ENCODE measurements at regions not wholly inside any gene's neighbourhood (a gene's known extent, or its start where the extent isn't known, plus 50 kb on each side); places are given as distances from the start of the nearest gene placed in this dataset.

DNA sequence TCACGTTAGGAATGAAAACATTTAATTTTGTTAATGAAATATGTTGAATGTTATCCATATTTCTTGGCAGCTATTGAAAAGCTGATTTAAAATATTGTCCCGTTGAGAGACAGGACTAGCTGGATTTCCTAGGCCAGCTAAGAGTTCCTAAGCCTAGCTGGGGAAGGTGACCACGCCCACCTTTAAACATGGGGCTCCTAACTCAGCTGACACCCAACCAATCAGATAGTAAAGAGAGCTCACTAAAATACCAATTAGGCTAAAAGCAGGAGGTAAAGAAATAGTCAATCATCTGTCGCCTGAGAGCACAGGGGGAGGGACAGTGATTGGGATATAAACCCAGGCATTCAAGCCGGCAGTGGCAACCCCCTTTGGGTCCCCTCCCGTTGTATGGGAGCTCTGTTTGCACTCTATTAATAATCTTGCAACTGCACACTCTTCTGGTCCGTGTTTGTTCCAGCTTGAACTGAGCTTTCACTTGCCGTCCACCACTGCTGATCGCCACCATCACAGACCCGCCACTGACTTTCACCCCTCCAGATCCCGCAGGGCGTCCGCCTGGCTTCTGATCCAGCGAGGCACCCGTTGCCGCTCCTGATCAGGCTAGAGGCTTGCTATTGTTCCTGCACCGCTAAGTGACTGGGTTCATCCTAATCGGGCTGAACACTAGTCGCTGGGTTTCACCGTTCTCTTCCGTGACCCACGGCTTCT lies 308.9 kb downstream of the GLUD2 start:
- H4K8ac ChIP-seq (ENCODE audit: low read depth, low read length): no peak overlapping the region
- no peak overlapping the region for H2BK120ac ChIP-seq (ENCODE audit: insufficient read depth, low read length, poor library complexity)
- H3K27me3 ChIP-seq (ENCODE audit: insufficient read depth, low read length): no peaks in the 10 kb centered on the region
- no peak overlapping the region for H2BK12ac ChIP-seq (ENCODE audit: low read length)
- H3K18ac ChIP-seq (ENCODE audit: low read length): no peak overlapping the region
- DNase-seq: no peak
- H2BK5ac ChIP-seq (ENCODE audit: low read depth, low read length, poor library complexity): no peak overlapping the region
- no peak overlapping the region for H3K9ac ChIP-seq (ENCODE audit: low read length)
- no peaks in the 10 kb centered on the region for H3K4me1 ChIP-seq (ENCODE audit: control insufficient read depth in 1 of 2, insufficient read depth in 2 of 2, low read length in 2 of 2)
- H3K79me1 ChIP-seq (ENCODE audit: low read length): no peaks in the 10 kb centered on the region
- no peaks in the 10 kb centered on the region for H3K79me2 ChIP-seq (ENCODE audit: control insufficient read depth, insufficient read depth, low read length, poor library complexity)
- H4K91ac ChIP-seq (ENCODE audit: low read depth, low read length): no peak overlapping the region
- H3K36me3 ChIP-seq (ENCODE audit: control insufficient read depth in 1 of 2, insufficient read depth in 2 of 2, low read length in 2 of 2): no peaks in the 10 kb centered on the region
- no peak overlapping the region for H3K4me3 ChIP-seq (ENCODE audit: low read depth, low read length)
- H3K4me2 ChIP-seq (ENCODE audit: low read length): no peak overlapping the region
- H2AK5ac ChIP-seq (ENCODE audit: low read length): no peak overlapping the region
- no peak overlapping the region for H3K4ac ChIP-seq (ENCODE audit: low read depth, low read length)
- H3K23ac ChIP-seq (ENCODE audit: low read length): no peak overlapping the region
- no peaks in the 10 kb centered on the region for H3K9me3 ChIP-seq (ENCODE audit: insufficient read depth, low read depth, low read length)
- WGBS (ENCODE audit: extremely low coverage, insufficient coverage, insufficient read length): no CpG with 5 or more reads among the region's 22 CpGs
- H3K14ac ChIP-seq (ENCODE audit: low read length): no peak overlapping the region
- H3K27ac ChIP-seq (ENCODE audit: low read depth, low read length): no peak overlapping the region
- H2AFZ ChIP-seq (ENCODE audit: insufficient read depth, low read length, poor library complexity): no peak overlapping the region
- no peak overlapping the region for H4K12ac ChIP-seq (ENCODE audit: low read depth, low read length)

DNA sequence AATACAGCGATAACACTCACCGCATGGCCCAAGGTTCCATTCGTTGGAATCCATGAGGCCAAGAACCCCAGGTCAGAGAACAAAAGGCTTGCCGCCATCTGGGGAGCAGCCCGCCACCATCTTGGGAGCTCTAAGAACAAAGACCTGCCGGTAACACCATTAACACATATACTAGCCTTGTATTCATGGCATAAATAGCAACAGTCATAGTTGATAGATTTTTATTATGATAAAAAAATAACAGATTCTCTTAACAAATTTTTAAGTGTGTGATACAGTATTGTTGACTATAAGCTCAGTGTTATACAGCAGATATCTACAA lies 309.4 kb downstream of the GLUD2 start:
- DNase-seq: no peak
- H3K27me3 ChIP-seq (ENCODE audit: insufficient read depth, low read length): no peaks in the 10 kb centered on the region
- no peaks in the 10 kb centered on the region for H3K36me3 ChIP-seq (ENCODE audit: control insufficient read depth in 1 of 2, insufficient read depth in 2 of 2, low read length in 2 of 2)
- H3K79me2 ChIP-seq (ENCODE audit: control insufficient read depth, insufficient read depth, low read length, poor library complexity): no peaks in the 10 kb centered on the region
- no peaks in the 10 kb centered on the region for H3K4me1 ChIP-seq (ENCODE audit: control insufficient read depth in 1 of 2, insufficient read depth in 2 of 2, low read length in 2 of 2)
- H3K18ac ChIP-seq (ENCODE audit: low read length): no peak overlapping the region
- H3K4me2 ChIP-seq (ENCODE audit: low read length): no peak overlapping the region
- no peaks in the 10 kb centered on the region for H3K79me1 ChIP-seq (ENCODE audit: low read length)
- no peak overlapping the region for H2AK5ac ChIP-seq (ENCODE audit: low read length)
- H2AFZ ChIP-seq (ENCODE audit: insufficient read depth, low read length, poor library complexity): no peak overlapping the region
- H3K9ac ChIP-seq (ENCODE audit: low read length): no peak overlapping the region
- H2BK12ac ChIP-seq (ENCODE audit: low read length): no peak overlapping the region
- H3K14ac ChIP-seq (ENCODE audit: low read length): no peak overlapping the region
- H4K8ac ChIP-seq (ENCODE audit: low read depth, low read length): no peak overlapping the region
- H3K4ac ChIP-seq (ENCODE audit: low read depth, low read length): no peak overlapping the region
- WGBS (ENCODE audit: extremely low coverage, insufficient coverage, insufficient read length): no CpG with 5 or more reads among the region's 6 CpGs
- H2BK120ac ChIP-seq (ENCODE audit: insufficient read depth, low read length, poor library complexity): no peak overlapping the region
- H3K23ac ChIP-seq (ENCODE audit: low read length): no peak overlapping the region
- no peak overlapping the region for H3K27ac ChIP-seq (ENCODE audit: low read depth, low read length)
- H4K91ac ChIP-seq (ENCODE audit: low read depth, low read length): no peak overlapping the region
- H2BK5ac ChIP-seq (ENCODE audit: low read depth, low read length, poor library complexity): no peak overlapping the region
- no peak overlapping the region for H4K12ac ChIP-seq (ENCODE audit: low read depth, low read length)
- H3K9me3 ChIP-seq (ENCODE audit: insufficient read depth, low read depth, low read length): no peaks in the 10 kb centered on the region
- H3K4me3 ChIP-seq (ENCODE audit: low read depth, low read length): no peak overlapping the region

DNA sequence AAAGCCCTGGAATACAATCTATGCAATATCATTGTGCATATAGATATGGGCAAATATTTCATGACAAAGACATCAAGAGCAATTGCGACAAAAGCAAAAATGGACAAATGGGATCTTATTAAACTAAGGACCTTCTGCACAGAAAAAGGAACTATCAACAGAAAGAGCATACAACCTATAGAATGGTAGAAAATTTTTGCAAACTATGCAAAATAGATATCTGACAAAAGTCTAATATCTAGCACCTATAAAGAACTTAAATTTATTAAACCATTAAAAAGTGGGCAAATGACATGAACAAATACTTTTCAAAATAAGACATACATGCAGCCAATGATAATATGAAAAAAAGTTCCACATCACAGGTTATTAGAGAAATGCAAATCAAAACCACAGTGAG lies 312.9 kb downstream of the GLUD2 start:
- WGBS (ENCODE audit: extremely low coverage, insufficient coverage, insufficient read length): no CpG with 5 or more reads among the region's 1 CpG
- H2AFZ ChIP-seq (ENCODE audit: insufficient read depth, low read length, poor library complexity): no peak overlapping the region

DNA sequence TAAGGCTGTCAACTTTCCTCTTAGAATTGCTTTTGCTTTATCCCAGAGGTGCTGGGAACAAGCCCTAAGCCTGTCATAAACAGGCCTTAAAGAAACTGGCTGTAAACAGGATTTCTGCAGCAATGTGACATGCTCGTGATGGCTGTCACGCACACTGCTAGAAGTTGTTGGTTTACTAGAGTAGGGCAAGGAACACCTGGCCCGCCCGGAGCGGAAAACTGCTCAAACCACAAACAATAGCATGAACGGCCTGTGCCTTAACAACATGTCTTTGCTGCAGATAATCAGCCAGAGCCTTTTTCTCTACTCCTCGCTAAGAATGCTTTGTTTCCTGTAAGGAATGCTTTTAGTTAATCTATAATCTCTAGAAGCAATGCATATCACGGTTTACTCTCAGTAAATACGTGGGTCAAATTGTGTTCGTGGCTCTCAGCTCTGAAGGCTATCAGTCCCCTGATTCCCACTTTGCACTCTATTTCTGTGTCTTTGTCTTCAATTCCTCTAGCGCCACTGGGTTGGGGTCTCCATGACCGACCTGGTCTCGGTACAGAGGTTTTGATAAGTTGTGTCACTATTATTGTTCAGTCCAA lies 318.3 kb downstream of the GLUD2 start:
- Histone ChIP-seq H2BK120ac (ENCODE audit: insufficient read depth, low read length, poor library complexity) (no peak overlapping the region), H3K27ac (ENCODE audit: low read depth, low read length) (no peak overlapping the region)
- WGBS (ENCODE audit: extremely low coverage, insufficient coverage, insufficient read length): no CpG with 5 or more reads among the region's 13 CpGs

More for the DNA sequence above, 312.9 kb downstream of the GLUD2 start:
- Histone ChIP-seq H3K9ac (ENCODE audit: low read length) (no peak overlapping the region), H3K14ac (ENCODE audit: low read length) (no peak overlapping the region), H2AK5ac (ENCODE audit: low read length) (no peak overlapping the region), H3K23ac (ENCODE audit: low read length) (no peak overlapping the region), H2BK120ac (ENCODE audit: insufficient read depth, low read length, poor library complexity) (no peak overlapping the region), H2BK12ac (ENCODE audit: low read length) (no peak overlapping the region), H4K8ac (ENCODE audit: low read depth, low read length) (no peak overlapping the region), H3K9me3 (ENCODE audit: insufficient read depth, low read depth, low read length) (no peaks in the 10 kb centered on the region), H3K36me3 (ENCODE audit: control insufficient read depth in 1 of 2, insufficient read depth in 2 of 2, low read length in 2 of 2) (no peaks in the 10 kb centered on the region), H3K27ac (ENCODE audit: low read depth, low read length) (no peak overlapping the region), H4K91ac (ENCODE audit: low read depth, low read length) (no peak overlapping the region), H4K12ac (ENCODE audit: low read depth, low read length) (no peak overlapping the region), H3K18ac (ENCODE audit: low read length) (no peak overlapping the region), H3K27me3 (ENCODE audit: insufficient read depth, low read length) (no peaks in the 10 kb centered on the region), H3K79me2 (ENCODE audit: control insufficient read depth, insufficient read depth, low read length, poor library complexity) (no peaks in the 10 kb centered on the region), H3K79me1 (ENCODE audit: low read length) (no peaks in the 10 kb centered on the region), H3K4me3 (ENCODE audit: low read depth, low read length) (no peak overlapping the region), H3K4ac (ENCODE audit: low read depth, low read length) (no peak overlapping the region), H2BK5ac (ENCODE audit: low read depth, low read length, poor library complexity) (no peak overlapping the region), H3K4me2 (ENCODE audit: low read length) (no peak overlapping the region), H3K4me1 (ENCODE audit: control insufficient read depth in 1 of 2, insufficient read depth in 2 of 2, low read length in 2 of 2) (no peaks in the 10 kb centered on the region)
- DNase-seq: no peak

More for the DNA sequence above, 318.3 kb downstream of the GLUD2 start:
- no peak overlapping the region for H3K4me3 ChIP-seq (ENCODE audit: low read depth, low read length)
- no peak overlapping the region for H3K18ac ChIP-seq (ENCODE audit: low read length)
- no peak overlapping the region for H2AFZ ChIP-seq (ENCODE audit: insufficient read depth, low read length, poor library complexity)
- H3K36me3 ChIP-seq (ENCODE audit: control insufficient read depth in 1 of 2, insufficient read depth in 2 of 2, low read length in 2 of 2): no peaks in the 10 kb centered on the region
- H3K9me3 ChIP-seq (ENCODE audit: insufficient read depth, low read depth, low read length): no peaks in the 10 kb centered on the region
- no peak overlapping the region for H4K8ac ChIP-seq (ENCODE audit: low read depth, low read length)
- no peaks in the 10 kb centered on the region for H3K79me2 ChIP-seq (ENCODE audit: control insufficient read depth, insufficient read depth, low read length, poor library complexity)
- H4K91ac ChIP-seq (ENCODE audit: low read depth, low read length): peak overlapping the region; percentile 37
- H3K23ac ChIP-seq (ENCODE audit: low read length): no peak overlapping the region
- H3K79me1 ChIP-seq (ENCODE audit: low read length): no peaks in the 10 kb centered on the region
- no peak overlapping the region for H2BK12ac ChIP-seq (ENCODE audit: low read length)
- H3K4ac ChIP-seq (ENCODE audit: low read depth, low read length): no peak overlapping the region
- H3K27me3 ChIP-seq (ENCODE audit: insufficient read depth, low read length): no peaks in the 10 kb centered on the region
- no peak overlapping the region for H3K9ac ChIP-seq (ENCODE audit: low read length)
- H4K12ac ChIP-seq (ENCODE audit: low read depth, low read length): no peak overlapping the region
- no peak overlapping the region for H2BK5ac ChIP-seq (ENCODE audit: low read depth, low read length, poor library complexity)
- DNase-seq: peak; percentile 28 to 64
- H3K4me1 ChIP-seq (ENCODE audit: control insufficient read depth in 1 of 2, insufficient read depth in 2 of 2, low read length in 2 of 2): no peaks in the 10 kb centered on the region
- no peak overlapping the region for H2AK5ac ChIP-seq (ENCODE audit: low read length)
- no peak overlapping the region for H3K14ac ChIP-seq (ENCODE audit: low read length)
- H3K4me2 ChIP-seq (ENCODE audit: low read length): no peak overlapping the region
